ENCODE measurements at regions not wholly inside any gene's neighbourhood (a gene's known extent, or its start where the extent isn't known, plus 50 kb on each side); places are given as distances from the start of the nearest gene placed in this dataset.

GRCh38 chr21:31455506-31455905, 111.4 kb upstream of the TIAM1 start:
- H3K27ac ChIP-seq (ENCODE audit: low read depth, low read length) = no peak overlapping the region
- H3K4me2 ChIP-seq (ENCODE audit: low read length) = no peak overlapping the region
- TF ChIP-seq CTCF (IDR thresholded peaks at IDR 0.05; ENCODE audit: low read depth, low read length, poor library complexity, severe bottlenecking) = no peak
- TF ChIP-seq EZH2phosphoT487 (IDR thresholded peaks at IDR 0.05; ENCODE audit: borderline replicate concordance, low read length) = no peak
- no peaks in the 10 kb centered on the region for H3K9me2 ChIP-seq (replicated peaks; ENCODE audit: control insufficient read depth, low read length)
- no peaks in the 10 kb centered on the region for H3K79me2 ChIP-seq (ENCODE audit: control insufficient read depth, low read length)
- H3F3A ChIP-seq (ENCODE audit: control insufficient read depth, insufficient read depth) = no peaks in the 10 kb centered on the region
- no peaks in the 10 kb centered on the region for H4K20me1 ChIP-seq (ENCODE audit: control insufficient read depth, insufficient read depth, low read depth, low read length)
- no peaks in the 10 kb centered on the region for H3K27me3 ChIP-seq (ENCODE audit: control insufficient read depth, low read length)
- no peak overlapping the region for H3K4me3 ChIP-seq (ENCODE audit: low read length)
- H3K9me3 ChIP-seq (ENCODE audit: control insufficient read depth, insufficient read depth, low read length) = no peaks in the 10 kb centered on the region
- no peaks in the 10 kb centered on the region for H3K36me3 ChIP-seq (ENCODE audit: control insufficient read depth, low read length)
- peaks cover 4% of the 10 kb centered on the region for H3K4me1 ChIP-seq (ENCODE audit: control insufficient read depth, low read length)

- Histone ChIP-seq H3K4me3 (ENCODE audit: low read length) (no peak overlapping the region), H4K20me1 (ENCODE audit: control insufficient read depth, insufficient read depth, low read depth, low read length) (no peaks in the 10 kb centered on the region), H3K36me3 (ENCODE audit: control insufficient read depth, low read length) (no peaks in the 10 kb centered on the region), H3K9me3 (ENCODE audit: control insufficient read depth, insufficient read depth, low read length) (no peaks in the 10 kb centered on the region), H3K27me3 (ENCODE audit: control insufficient read depth, low read length) (no peaks in the 10 kb centered on the region), H3K79me2 (ENCODE audit: control insufficient read depth, low read length) (no peaks in the 10 kb centered on the region), H3K9me2 (replicated peaks; ENCODE audit: control insufficient read depth, low read length) (no peaks in the 10 kb centered on the region), H3K4me2 (ENCODE audit: low read length) (no peak overlapping the region), H3K4me1 (ENCODE audit: control insufficient read depth, low read length) (peaks cover 8% of the 10 kb centered on the region), H3F3A (ENCODE audit: control insufficient read depth, insufficient read depth) (no peaks in the 10 kb centered on the region), H3K27ac (ENCODE audit: low read depth, low read length) (no peak overlapping the region)
- no peak for TF ChIP-seq EZH2phosphoT487 (IDR thresholded peaks at IDR 0.05; ENCODE audit: borderline replicate concordance, low read length)
- no peak for TF ChIP-seq CTCF (IDR thresholded peaks at IDR 0.05; ENCODE audit: low read depth, low read length, poor library complexity, severe bottlenecking)
These were observed 106.9 kb upstream of the TIAM1 start for GRCh38 chr21:31450980-31451379.

GRCh38 chr21:31449921-31450535, 106.0 kb upstream of the TIAM1 start:
- peaks cover 8% of the 10 kb centered on the region for H3K4me1 ChIP-seq (ENCODE audit: control insufficient read depth, low read length)
- no peaks in the 10 kb centered on the region for H3K27me3 ChIP-seq (ENCODE audit: control insufficient read depth, low read length)
- H3K9me3 ChIP-seq (ENCODE audit: control insufficient read depth, insufficient read depth, low read length) = no peaks in the 10 kb centered on the region
- H3K4me2 ChIP-seq (ENCODE audit: low read length) = no peak overlapping the region
- no peaks in the 10 kb centered on the region for H3F3A ChIP-seq (ENCODE audit: control insufficient read depth, insufficient read depth)
- H3K79me2 ChIP-seq (ENCODE audit: control insufficient read depth, low read length) = no peaks in the 10 kb centered on the region
- no peaks in the 10 kb centered on the region for H3K9me2 ChIP-seq (replicated peaks; ENCODE audit: control insufficient read depth, low read length)
- H3K36me3 ChIP-seq (ENCODE audit: control insufficient read depth, low read length) = no peaks in the 10 kb centered on the region
- H3K4me3 ChIP-seq (ENCODE audit: low read length) = no peak overlapping the region
- H4K20me1 ChIP-seq (ENCODE audit: control insufficient read depth, insufficient read depth, low read depth, low read length) = no peaks in the 10 kb centered on the region
- no peak for TF ChIP-seq EZH2phosphoT487 (IDR thresholded peaks at IDR 0.05; ENCODE audit: borderline replicate concordance, low read length)
- TF ChIP-seq CTCF (IDR thresholded peaks at IDR 0.05; ENCODE audit: low read depth, low read length, poor library complexity, severe bottlenecking) = no peak
- H3K27ac ChIP-seq (ENCODE audit: low read depth, low read length) = no peak overlapping the region
